Bronchial epithelial cell (primary cell): ENCODE measurements at regions not wholly inside any gene's neighbourhood (a gene's known extent, or its start where the extent isn't known, plus 50 kb on each side); places are given as distances from the start of the nearest gene placed in this dataset.

Source experiments
- DNase-seq: peaks from one replicate; pipeline ENCODE4 v3.0.0-alpha.2; 2010; ENCODE audit warnings: low read depth
- FAIRE-seq: peaks from 2 replicates; lab custom pipeline; 2011; peaks lifted over from hg19 to GRCh38; lab: Jason Lieb, UNC
- H3K27me3 ChIP-seq: 2 replicates; pipeline ENCODE4 v1.5.1; 2011; ENCODE audit warnings: low read length; ENCODE audit not compliant: control insufficient read depth, insufficient read depth
- H3K36me3 ChIP-seq: 2 replicates; pipeline ENCODE4 v1.5.1; 2011; ENCODE audit warnings: low read length; ENCODE audit not compliant: control insufficient read depth, insufficient read depth
- H3K4me3 ChIP-seq: 2 replicates; pipeline ENCODE4 v1.5.1; 2011; ENCODE audit warnings: mild to moderate bottlenecking, low read depth, low read length, control low read depth
- TF ChIP-seq, protein P1 (sequence below): IDR thresholded peaks from 2 replicates; pipeline ENCODE4 v1.5.1; 2011; ENCODE audit warnings: mild to moderate bottlenecking, moderate library complexity, low read length, control low read depth, inconsistent platforms; ENCODE audit not compliant: insufficient read depth, severe bottlenecking

- Histone ChIP-seq H3K36me3 (no peaks in the 10 kb centered on the region), H3K27me3 (no peaks in the 10 kb centered on the region), H3K4me3 (no peak overlapping the region)
- FAIRE-seq, result no peak
- TF ChIP-seq, protein P1, sequence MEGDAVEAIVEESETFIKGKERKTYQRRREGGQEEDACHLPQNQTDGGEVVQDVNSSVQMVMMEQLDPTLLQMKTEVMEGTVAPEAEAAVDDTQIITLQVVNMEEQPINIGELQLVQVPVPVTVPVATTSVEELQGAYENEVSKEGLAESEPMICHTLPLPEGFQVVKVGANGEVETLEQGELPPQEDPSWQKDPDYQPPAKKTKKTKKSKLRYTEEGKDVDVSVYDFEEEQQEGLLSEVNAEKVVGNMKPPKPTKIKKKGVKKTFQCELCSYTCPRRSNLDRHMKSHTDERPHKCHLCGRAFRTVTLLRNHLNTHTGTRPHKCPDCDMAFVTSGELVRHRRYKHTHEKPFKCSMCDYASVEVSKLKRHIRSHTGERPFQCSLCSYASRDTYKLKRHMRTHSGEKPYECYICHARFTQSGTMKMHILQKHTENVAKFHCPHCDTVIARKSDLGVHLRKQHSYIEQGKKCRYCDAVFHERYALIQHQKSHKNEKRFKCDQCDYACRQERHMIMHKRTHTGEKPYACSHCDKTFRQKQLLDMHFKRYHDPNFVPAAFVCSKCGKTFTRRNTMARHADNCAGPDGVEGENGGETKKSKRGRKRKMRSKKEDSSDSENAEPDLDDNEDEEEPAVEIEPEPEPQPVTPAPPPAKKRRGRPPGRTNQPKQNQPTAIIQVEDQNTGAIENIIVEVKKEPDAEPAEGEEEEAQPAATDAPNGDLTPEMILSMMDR, result no peak
- DNase-seq, result no peak
These were observed 531.2 kb upstream of the GHITM start for GRCh38 chr10:83607959-83608745.

DNA sequence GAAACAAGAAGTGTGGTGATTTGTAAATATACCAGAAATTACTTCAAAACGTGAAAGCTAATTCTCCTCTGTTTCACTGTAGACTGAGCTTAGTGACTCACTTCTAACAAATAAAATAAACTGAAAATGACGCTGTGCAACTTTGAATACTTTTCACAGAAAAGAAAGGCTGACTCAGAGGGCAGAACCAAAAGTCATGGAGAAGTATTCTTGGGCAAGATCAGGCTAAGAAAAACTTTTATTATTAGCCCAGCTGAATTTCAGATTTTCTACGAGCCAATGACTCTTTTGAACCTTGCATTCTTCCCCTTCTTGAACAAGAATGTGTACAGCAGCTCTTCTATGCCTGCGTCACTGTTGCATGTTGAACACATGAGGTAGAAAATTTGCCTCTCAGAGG, 527.3 kb upstream of the GHITM start:
- no peak overlapping the region for H3K4me3 ChIP-seq
- FAIRE-seq, result no peak
- peak; percentile 29 for DNase-seq
- no peaks in the 10 kb centered on the region for H3K36me3 ChIP-seq
- TF ChIP-seq, protein P1, result no peak
- H3K27me3 ChIP-seq, result no peaks in the 10 kb centered on the region

GRCh38 chr10:83612746-83613145, 526.6 kb upstream of the GHITM start:
- no peaks in the 10 kb centered on the region for H3K27me3 ChIP-seq
- H3K36me3 ChIP-seq, result no peaks in the 10 kb centered on the region
- no peak overlapping the region for H3K4me3 ChIP-seq
- DNase-seq (no peak), FAIRE-seq (no peak)
- TF ChIP-seq, protein P1, result no peak

- FAIRE-seq (no peak), DNase-seq (no peak)
- TF ChIP-seq, protein P1, result no peak
- H3K4me3 ChIP-seq, result no peak overlapping the region
- H3K27me3 ChIP-seq, result no peaks in the 10 kb centered on the region
- H3K36me3 ChIP-seq, result no peaks in the 10 kb centered on the region
These were observed 522.1 kb upstream of the GHITM start for GRCh38 chr10:83617172-83617571.

DNA sequence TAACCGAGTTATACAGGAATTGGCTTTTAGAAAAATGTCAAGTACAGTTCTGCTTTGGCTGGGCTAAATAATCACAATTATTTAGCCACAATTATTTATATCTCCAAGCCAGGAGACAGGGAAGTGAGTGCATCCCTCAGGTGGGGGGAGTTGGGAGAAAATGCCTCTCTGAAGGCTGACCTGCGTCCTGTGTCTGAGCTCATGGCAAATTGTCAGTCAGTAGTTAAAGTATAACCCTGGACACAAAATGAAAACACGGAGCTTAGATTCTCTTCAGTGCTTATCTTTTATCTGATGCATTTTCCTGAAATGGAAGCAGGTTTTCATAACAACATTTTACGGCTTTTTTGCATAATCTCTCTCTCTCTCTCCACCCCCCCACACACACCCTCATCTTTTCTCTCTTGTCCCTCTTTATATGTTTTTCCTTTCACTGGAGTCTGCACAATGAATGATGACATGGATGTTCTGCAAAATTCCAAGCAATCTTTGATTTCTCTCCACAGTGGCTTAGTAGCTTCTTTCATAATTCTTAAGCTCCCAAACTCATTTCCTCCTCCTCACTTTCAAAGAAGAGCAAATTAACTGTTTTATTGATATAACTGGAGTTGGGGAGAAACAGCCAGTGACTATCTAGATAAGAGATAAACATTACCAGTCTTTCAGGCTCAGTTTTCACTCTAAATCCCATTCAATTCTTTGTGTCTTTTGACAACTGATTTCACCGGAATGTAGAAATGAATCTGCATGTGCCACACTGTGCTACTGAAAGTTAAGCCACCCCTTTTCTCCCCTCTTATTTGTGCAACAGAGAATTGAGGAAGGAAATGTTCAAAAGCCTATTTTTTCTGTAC, 521.4 kb upstream of the GHITM start:
- Histone ChIP-seq H3K4me3 (no peak overlapping the region), H3K36me3 (no peaks in the 10 kb centered on the region), H3K27me3 (no peaks in the 10 kb centered on the region)
- TF ChIP-seq, protein P1, result no peak
- DNase-seq (no peak), FAIRE-seq (no peak)
